ENCODE measurements at regions not wholly inside any gene's neighbourhood (a gene's known extent, or its start where the extent isn't known, plus 50 kb on each side); places are given as distances from the start of the nearest gene placed in this dataset.
A peak's percentile ranks its signal among the peaks of the same experiment; 100 is the strongest.
"Not testable (repeated sequence)": the region's sequence is repeated elsewhere in the genome, so short reads cannot be mapped to it uniquely, and the experiment has no call there.

- no peaks in the 10 kb centered on the region for H3K27me3 ChIP-seq (ENCODE audit: insufficient read depth, poor library complexity, severe bottlenecking)
- no peak overlapping the region for H3K4me3 ChIP-seq (replicated peaks; ENCODE audit: insufficient read depth, low read length)
- no peak for TF ChIP-seq REST (IDR thresholded peaks at IDR 0.05; ENCODE audit: insufficient replicate concordance, low read depth)
- H3K27ac ChIP-seq (replicated peaks), result no peak overlapping the region
- DNase-seq (ENCODE audit: low read depth in 1 of 2, low spot score in 1 of 2), result no peak
These were observed 186.6 kb upstream of the PRSS1 start for GRCh38 chr7:142562688-142563087.

GRCh38 chr7:142561396-142561795 lies 187.9 kb upstream of the PRSS1 start:
- not testable (repeated sequence) for H3K4me3 ChIP-seq (replicated peaks; ENCODE audit: insufficient read depth, low read length); H3K27ac ChIP-seq (replicated peaks); DNase-seq (ENCODE audit: low read depth in 1 of 2, low spot score in 1 of 2); H3K27me3 ChIP-seq (ENCODE audit: insufficient read depth, poor library complexity, severe bottlenecking)

- peak in 1 of 2 experiments; percentile 74 for DNase-seq (ENCODE audit: low read depth in 1 of 2, low spot score in 1 of 2)
- TF ChIP-seq SPI1 (IDR thresholded peaks at IDR 0.05; ENCODE audit: borderline replicate concordance, low read depth) (peak; percentile 53; the same call in 1 of the 2 replicates), POLR2AphosphoS5 (IDR thresholded peaks at IDR 0.05; ENCODE audit: low read depth) (peak; percentile 55; the same call in 1 of the 2 replicates)
- not testable (repeated sequence) for H3K27ac ChIP-seq (replicated peaks); H3K27me3 ChIP-seq (ENCODE audit: insufficient read depth, poor library complexity, severe bottlenecking); H3K4me3 ChIP-seq (replicated peaks; ENCODE audit: insufficient read depth, low read length)
These were observed 188.5 kb upstream of the PRSS1 start for GRCh38 chr7:142560770-142561169.

- no peak overlapping the region for H3K27ac ChIP-seq (replicated peaks)
- no peak overlapping the region for H3K4me3 ChIP-seq (replicated peaks; ENCODE audit: insufficient read depth, low read length)
- H3K27me3 ChIP-seq (ENCODE audit: insufficient read depth, poor library complexity, severe bottlenecking), result no peaks in the 10 kb centered on the region
- DNase-seq (ENCODE audit: low read depth in 1 of 2, low spot score in 1 of 2), result no peak
- TF ChIP-seq POLR2AphosphoS5 (IDR thresholded peaks at IDR 0.05; ENCODE audit: low read depth), result no peak
- no peak for TF ChIP-seq CTCF (IDR thresholded peaks at IDR 0.05; ENCODE audit: insufficient read depth, low read length)
- no peak for TF ChIP-seq GABPA (IDR thresholded peaks at IDR 0.05; ENCODE audit: low read depth)
- TF ChIP-seq REST (IDR thresholded peaks at IDR 0.05; ENCODE audit: insufficient replicate concordance, low read depth), result no peak
- TF ChIP-seq SPI1 (IDR thresholded peaks at IDR 0.05; ENCODE audit: borderline replicate concordance, low read depth), result no peak
These were observed 189.1 kb upstream of the PRSS1 start for GRCh38 chr7:142560166-142560565.

GRCh38 chr7:142557971-142558582 lies 191.2 kb upstream of the PRSS1 start:
- no peak overlapping the region for H3K27ac ChIP-seq (replicated peaks)
- TF ChIP-seq GABPA (IDR thresholded peaks at IDR 0.05; ENCODE audit: low read depth) (no peak), REST (IDR thresholded peaks at IDR 0.05; ENCODE audit: insufficient replicate concordance, low read depth) (no peak), CTCF (IDR thresholded peaks at IDR 0.05; ENCODE audit: insufficient read depth, low read length) (peak; percentile 77)
- no peak overlapping the region for H3K4me3 ChIP-seq (replicated peaks; ENCODE audit: insufficient read depth, low read length)
- H3K27me3 ChIP-seq (ENCODE audit: insufficient read depth, poor library complexity, severe bottlenecking), result no peaks in the 10 kb centered on the region
- peak in 1 of 2 experiments; percentile 66 for DNase-seq (ENCODE audit: low read depth in 1 of 2, low spot score in 1 of 2)
